KMS-11 (cell line): ENCODE measurements at regions not wholly inside any gene's neighbourhood (a gene's known extent, or its start where the extent isn't known, plus 50 kb on each side); places are given as distances from the start of the nearest gene placed in this dataset.
"Not testable (repeated sequence)": the region's sequence is repeated elsewhere in the genome, so short reads cannot be mapped to it uniquely, and the experiment has no call there.

Experiments used
- H2AFZ ChIP-seq: fragments of 200-600 bp; sonication (generic); 2 replicates; pipeline ENCODE4 v1.6.1; 2016; ENCODE audit warnings: antibody characterized with exemption, mixed run types, low read depth
- H3K27ac ChIP-seq: fragments of 200-600 bp; sonication (generic); 2 replicates; pipeline ENCODE4 v1.6.1; 2016; ENCODE audit warnings: mild to moderate bottlenecking, mixed run types
- H3K27me3 ChIP-seq: fragments of 200-600 bp; sonication (generic); 2 replicates; pipeline ENCODE4 v1.6.1; 2017; ENCODE audit warnings: mild to moderate bottlenecking, low read depth, mixed run types, moderate library complexity; ENCODE audit not compliant: insufficient read depth
- H3K36me3 ChIP-seq: fragments of 200-600 bp; sonication (generic); 2 replicates; pipeline ENCODE4 v1.6.1; 2017; ENCODE audit warnings: mild to moderate bottlenecking, mixed run types; ENCODE audit not compliant: insufficient read depth
- H3K4me1 ChIP-seq: fragments of 200-600 bp; sonication (generic); 2 replicates; pipeline ENCODE4 v1.6.1; 2016; ENCODE audit warnings: mild to moderate bottlenecking, low read depth, mixed run types; ENCODE audit not compliant: poor library complexity, severe bottlenecking
- H3K4me2 ChIP-seq: fragments of 200-600 bp; sonication (generic); 2 replicates; pipeline ENCODE4 v1.7.0; 2016; ENCODE audit warnings: mild to moderate bottlenecking, mixed run types
- H3K4me3 ChIP-seq: fragments of 200-600 bp; sonication (generic); IDR thresholded peaks from 2 replicates; pipeline ENCODE4 v1.6.1; 2017; ENCODE audit warnings: low read depth, low read length, mixed read lengths; ENCODE audit not compliant: insufficient read depth
- H3K79me2 ChIP-seq: fragments of 200-600 bp; sonication (generic); 2 replicates; pipeline ENCODE4 v1.6.1; 2016; ENCODE audit warnings: low read depth, mixed run types; ENCODE audit not compliant: insufficient read depth
- H3K9ac ChIP-seq: fragments of 200-600 bp; sonication (generic); 2 replicates; pipeline ENCODE4 v1.6.1; 2016; ENCODE audit warnings: mild to moderate bottlenecking, mixed run types
- H4K20me1 ChIP-seq: fragments of 200-600 bp; sonication (generic); 2 replicates; pipeline ENCODE4 v1.6.1; 2016; ENCODE audit warnings: mild to moderate bottlenecking, mixed run types; ENCODE audit not compliant: insufficient read depth

- not testable (repeated sequence) for H2AFZ ChIP-seq, H3K4me2 ChIP-seq, H3K36me3 ChIP-seq, H3K79me2 ChIP-seq, H3K9ac ChIP-seq, H4K20me1 ChIP-seq, H3K4me1 ChIP-seq, H3K27ac ChIP-seq, H3K27me3 ChIP-seq, H3K4me3 ChIP-seq
Measured at GRCh38 chr7:149930374-149931068, 56.8 kb downstream of the ATP6V0E2 start.

- not testable (repeated sequence) for H3K4me3 ChIP-seq, H3K9ac ChIP-seq, H3K4me2 ChIP-seq, H3K4me1 ChIP-seq, H3K27me3 ChIP-seq, H3K36me3 ChIP-seq, H4K20me1 ChIP-seq, H3K27ac ChIP-seq, H2AFZ ChIP-seq, H3K79me2 ChIP-seq
Measured at GRCh38 chr7:149933776-149934175, 60.0 kb downstream of the ATP6V0E2 start.

DNA sequence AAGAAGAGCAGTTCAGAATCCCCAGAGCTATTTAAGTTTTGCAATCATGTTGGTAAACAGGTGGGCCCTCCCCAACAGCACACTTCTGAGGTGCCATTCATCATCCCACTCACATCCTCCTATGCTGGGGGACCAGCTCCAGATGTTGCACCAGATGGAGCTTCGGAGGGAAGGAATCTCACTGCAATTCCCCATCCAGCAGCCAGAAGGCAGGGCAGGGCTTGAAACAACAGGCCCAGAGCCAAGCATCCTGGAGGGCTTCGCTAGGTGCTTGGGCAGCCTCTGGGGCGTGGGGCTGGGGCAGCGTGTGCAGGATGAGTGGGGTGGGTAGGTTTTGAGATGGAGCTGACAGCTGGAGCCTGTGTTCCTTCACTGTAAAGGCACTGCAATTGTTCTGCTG lies 73.6 kb downstream of the ATP6V0E2 start:
- not testable (repeated sequence) for H3K36me3 ChIP-seq, H3K4me1 ChIP-seq, H3K27me3 ChIP-seq, H3K27ac ChIP-seq, H2AFZ ChIP-seq, H3K4me3 ChIP-seq, H3K9ac ChIP-seq, H3K4me2 ChIP-seq, H4K20me1 ChIP-seq, H3K79me2 ChIP-seq

DNA sequence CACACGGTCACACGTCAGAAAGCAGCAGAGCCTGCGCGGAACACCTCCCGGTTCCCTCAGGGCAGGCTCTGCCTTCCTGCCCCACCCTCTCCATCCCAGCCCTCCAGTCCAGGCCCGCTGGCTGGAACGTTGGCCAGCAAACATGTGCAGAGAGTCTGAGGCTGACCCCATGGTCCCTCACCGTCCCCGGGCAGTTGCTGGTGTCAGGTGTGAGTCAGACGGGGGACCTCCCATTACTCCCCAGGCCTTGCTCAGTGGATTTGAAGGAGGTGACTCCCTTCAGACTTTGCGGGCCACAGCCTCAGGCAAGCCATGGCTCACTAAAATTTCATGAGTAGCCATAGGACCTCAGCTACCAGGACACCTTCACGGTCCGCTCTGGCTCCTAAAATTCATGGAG lies 74.7 kb downstream of the ATP6V0E2 start:
- not testable (repeated sequence) for H2AFZ ChIP-seq, H3K4me2 ChIP-seq, H3K4me3 ChIP-seq, H3K9ac ChIP-seq, H3K27me3 ChIP-seq, H3K79me2 ChIP-seq, H3K4me1 ChIP-seq, H3K36me3 ChIP-seq, H3K27ac ChIP-seq, H4K20me1 ChIP-seq

GRCh38 chr7:149949863-149950577 lies 76.3 kb downstream of the ATP6V0E2 start:
- H3K36me3 ChIP-seq, H3K4me2 ChIP-seq, H3K9ac ChIP-seq, H3K27ac ChIP-seq, H2AFZ ChIP-seq, H3K27me3 ChIP-seq, H3K79me2 ChIP-seq, H4K20me1 ChIP-seq, H3K4me1 ChIP-seq, H3K4me3 ChIP-seq: not testable (repeated sequence)

DNA sequence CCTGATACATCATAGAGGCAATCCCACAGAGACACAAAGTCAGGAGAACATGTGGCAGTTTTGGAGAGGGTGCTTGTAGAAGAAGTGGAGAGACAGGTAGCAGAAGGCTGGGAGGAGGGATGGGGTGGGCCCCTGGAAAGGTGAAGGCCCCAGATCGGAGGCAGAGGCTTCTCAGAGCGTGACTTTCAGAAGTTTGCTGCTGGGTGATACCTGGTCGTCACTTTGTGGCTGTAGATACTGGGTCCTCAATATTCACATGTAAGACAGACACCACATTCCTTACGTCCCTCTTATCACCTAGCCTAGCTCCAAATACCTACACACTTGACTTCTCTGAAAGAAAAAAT lies 76.8 kb downstream of the ATP6V0E2 start:
- H3K9ac ChIP-seq, H4K20me1 ChIP-seq, H3K4me2 ChIP-seq, H3K27ac ChIP-seq, H2AFZ ChIP-seq, H3K36me3 ChIP-seq, H3K27me3 ChIP-seq, H3K4me1 ChIP-seq, H3K4me3 ChIP-seq, H3K79me2 ChIP-seq: not testable (repeated sequence)

DNA sequence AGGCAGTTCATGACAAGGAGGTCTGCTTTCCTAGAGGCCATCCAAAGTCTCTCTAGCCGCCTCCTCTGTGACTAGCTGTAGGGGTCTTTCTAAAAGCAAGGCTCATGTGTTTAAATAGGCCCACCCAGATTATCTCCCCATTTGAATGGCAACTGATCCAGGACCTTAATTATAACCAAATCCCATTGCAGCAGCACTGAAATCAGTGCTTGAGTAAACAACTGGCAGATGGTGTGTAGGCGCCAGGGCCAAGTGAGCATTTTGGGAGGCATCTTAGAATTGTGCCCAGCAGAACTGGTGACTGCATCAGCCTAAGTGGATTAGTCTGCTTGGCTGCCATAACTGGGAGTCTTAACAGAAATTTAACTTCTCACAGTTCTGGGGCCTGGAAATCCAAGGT lies 77.8 kb downstream of the ATP6V0E2 start:
- H4K20me1 ChIP-seq, H3K79me2 ChIP-seq, H3K36me3 ChIP-seq, H3K27me3 ChIP-seq, H3K4me1 ChIP-seq, H3K4me2 ChIP-seq, H2AFZ ChIP-seq, H3K9ac ChIP-seq, H3K4me3 ChIP-seq, H3K27ac ChIP-seq: not testable (repeated sequence)

GRCh38 chr7:149958880-149959279 lies 85.1 kb downstream of the ATP6V0E2 start:
- H3K36me3 ChIP-seq, H3K27me3 ChIP-seq, H3K27ac ChIP-seq, H3K4me3 ChIP-seq, H3K4me1 ChIP-seq, H3K9ac ChIP-seq, H4K20me1 ChIP-seq, H3K4me2 ChIP-seq, H2AFZ ChIP-seq, H3K79me2 ChIP-seq: not testable (repeated sequence)

- not testable (repeated sequence) for H3K27ac ChIP-seq, H3K27me3 ChIP-seq, H3K4me1 ChIP-seq, H4K20me1 ChIP-seq, H3K9ac ChIP-seq, H3K79me2 ChIP-seq, H3K4me2 ChIP-seq, H3K4me3 ChIP-seq, H3K36me3 ChIP-seq
- H2AFZ ChIP-seq: peak overlapping the region; percentile 8; the same call in 1 of the 2 replicates
Measured at GRCh38 chr7:149960863-149961262, 87.1 kb downstream of the ATP6V0E2 start.

GRCh38 chr7:149961878-149962277 lies 88.1 kb downstream of the ATP6V0E2 start:
- H3K4me2 ChIP-seq, H3K4me3 ChIP-seq, H3K9ac ChIP-seq, H3K79me2 ChIP-seq, H3K4me1 ChIP-seq, H4K20me1 ChIP-seq, H3K27ac ChIP-seq, H3K36me3 ChIP-seq, H3K27me3 ChIP-seq: not testable (repeated sequence)
- H2AFZ ChIP-seq: peak overlapping the region; percentile 8
